ENCODE measurements at regions not wholly inside any gene's neighbourhood (a gene's known extent, or its start where the extent isn't known, plus 50 kb on each side); places are given as distances from the start of the nearest gene placed in this dataset.
A peak's percentile ranks its signal among the peaks of the same experiment; 100 is the strongest.

GRCh38 chr16:64865069-64865696 lies 256.7 kb downstream of the CDH11 start:
- H3K9me1 ChIP-seq (ENCODE audit: control insufficient read depth, extremely low read depth, insufficient read depth, low read length), result no peaks in the 10 kb centered on the region
- no peak for TF ChIP-seq EZH2 (IDR thresholded peaks at IDR 0.05; ENCODE audit: low read length)
- TF ChIP-seq, protein P1, sequence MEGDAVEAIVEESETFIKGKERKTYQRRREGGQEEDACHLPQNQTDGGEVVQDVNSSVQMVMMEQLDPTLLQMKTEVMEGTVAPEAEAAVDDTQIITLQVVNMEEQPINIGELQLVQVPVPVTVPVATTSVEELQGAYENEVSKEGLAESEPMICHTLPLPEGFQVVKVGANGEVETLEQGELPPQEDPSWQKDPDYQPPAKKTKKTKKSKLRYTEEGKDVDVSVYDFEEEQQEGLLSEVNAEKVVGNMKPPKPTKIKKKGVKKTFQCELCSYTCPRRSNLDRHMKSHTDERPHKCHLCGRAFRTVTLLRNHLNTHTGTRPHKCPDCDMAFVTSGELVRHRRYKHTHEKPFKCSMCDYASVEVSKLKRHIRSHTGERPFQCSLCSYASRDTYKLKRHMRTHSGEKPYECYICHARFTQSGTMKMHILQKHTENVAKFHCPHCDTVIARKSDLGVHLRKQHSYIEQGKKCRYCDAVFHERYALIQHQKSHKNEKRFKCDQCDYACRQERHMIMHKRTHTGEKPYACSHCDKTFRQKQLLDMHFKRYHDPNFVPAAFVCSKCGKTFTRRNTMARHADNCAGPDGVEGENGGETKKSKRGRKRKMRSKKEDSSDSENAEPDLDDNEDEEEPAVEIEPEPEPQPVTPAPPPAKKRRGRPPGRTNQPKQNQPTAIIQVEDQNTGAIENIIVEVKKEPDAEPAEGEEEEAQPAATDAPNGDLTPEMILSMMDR (optimal IDR thresholded peaks at IDR 0.05 in 1 of 3, IDR thresholded peaks at IDR 0.05 in 1 of 3, conservative IDR thresholded peaks at IDR 0.05 in 1 of 3; ENCODE audit: extremely low read depth in 1 of 3, insufficient read depth in 2 of 3, low read length in 3 of 3), result no peak
- no peak overlapping the region for H3K4me2 ChIP-seq (ENCODE audit: control insufficient read depth, extremely low read depth, insufficient read depth, low read depth, low read length)
- H3K79me2 ChIP-seq (ENCODE audit: control insufficient read depth, insufficient read depth, low read length), result no peaks in the 10 kb centered on the region
- no peaks in the 10 kb centered on the region for H3K4me1 ChIP-seq (ENCODE audit: control insufficient read depth, extremely low read depth, insufficient read depth, low read length)
- peak overlapping the region in 1 of 3 experiments; percentile 9 for H3K4me3 ChIP-seq (ENCODE audit: control insufficient read depth in 2 of 3, extremely low read depth in 1 of 3, insufficient read depth in 2 of 3, low read depth in 1 of 3, low read length in 3 of 3)
- no peaks in the 10 kb centered on the region for H3K9me3 ChIP-seq (ENCODE audit: control insufficient read depth, low read depth, low read length)
- no peaks in the 10 kb centered on the region for H4K20me1 ChIP-seq (ENCODE audit: control insufficient read depth, extremely low read depth, insufficient read depth, low read length)
- DNase-seq (ENCODE audit: low read depth, low spot score) (no peak), FAIRE-seq (no peak)
- no peaks in the 10 kb centered on the region for H3K36me3 ChIP-seq (ENCODE audit: control insufficient read depth in 2 of 2, extremely low read depth in 1 of 2, insufficient read depth in 2 of 2, low read length in 2 of 2)
- H3K27me3 ChIP-seq (ENCODE audit: control insufficient read depth, extremely low read depth, insufficient read depth, low read length), result no peaks in the 10 kb centered on the region
- H3K9ac ChIP-seq (ENCODE audit: control insufficient read depth, extremely low read depth, insufficient read depth, low read length), result no peak overlapping the region
- dilution Hi-C loops (cut with MboI; ENCODE audit: extremely low pct_ligation_motif_present, low sequenced_read_pairs), result no loop called here
- H3K27ac ChIP-seq (ENCODE audit: control insufficient read depth, insufficient read depth, low read length), result no peak overlapping the region
- no peak overlapping the region for H2AFZ ChIP-seq (ENCODE audit: control insufficient read depth, low read length)

- Histone ChIP-seq H3K79me2 (ENCODE audit: control insufficient read depth, insufficient read depth, low read length) (no peaks in the 10 kb centered on the region), H3K4me1 (ENCODE audit: control insufficient read depth, extremely low read depth, insufficient read depth, low read length) (no peaks in the 10 kb centered on the region), H3K9ac (ENCODE audit: control insufficient read depth, extremely low read depth, insufficient read depth, low read length) (no peak overlapping the region), H3K9me1 (ENCODE audit: control insufficient read depth, extremely low read depth, insufficient read depth, low read length) (no peaks in the 10 kb centered on the region), H2AFZ (ENCODE audit: control insufficient read depth, low read length) (peak overlapping the region; percentile 45), H3K27me3 (ENCODE audit: control insufficient read depth, extremely low read depth, insufficient read depth, low read length) (no peaks in the 10 kb centered on the region), H3K4me2 (ENCODE audit: control insufficient read depth, extremely low read depth, insufficient read depth, low read depth, low read length) (no peak overlapping the region), H3K27ac (ENCODE audit: control insufficient read depth, insufficient read depth, low read length) (no peak overlapping the region), H3K9me3 (ENCODE audit: control insufficient read depth, low read depth, low read length) (no peaks in the 10 kb centered on the region), H3K4me3 (ENCODE audit: control insufficient read depth in 2 of 3, extremely low read depth in 1 of 3, insufficient read depth in 2 of 3, low read depth in 1 of 3, low read length in 3 of 3) (no peak overlapping the region), H3K36me3 (ENCODE audit: control insufficient read depth in 2 of 2, extremely low read depth in 1 of 2, insufficient read depth in 2 of 2, low read length in 2 of 2) (no peaks in the 10 kb centered on the region), H4K20me1 (ENCODE audit: control insufficient read depth, extremely low read depth, insufficient read depth, low read length) (no peaks in the 10 kb centered on the region)
- dilution Hi-C loops (cut with MboI; ENCODE audit: extremely low pct_ligation_motif_present, low sequenced_read_pairs), result no loop called here
- DNase-seq (ENCODE audit: low read depth, low spot score) (no peak), FAIRE-seq (peak; percentile 90)
- TF ChIP-seq EZH2 (IDR thresholded peaks at IDR 0.05; ENCODE audit: low read length), result no peak
- TF ChIP-seq, protein P1 (optimal IDR thresholded peaks at IDR 0.05 in 1 of 3, IDR thresholded peaks at IDR 0.05 in 1 of 3, conservative IDR thresholded peaks at IDR 0.05 in 1 of 3; ENCODE audit: extremely low read depth in 1 of 3, insufficient read depth in 2 of 3, low read length in 3 of 3), result no peak
Observed at GRCh38 chr16:64864232-64864809, 257.5 kb downstream of the CDH11 start.

Measured in keratinocyte (primary cell).